GDM1 (cell line): ENCODE measurements at regions not wholly inside any gene's neighbourhood (a gene's known extent, or its start where the extent isn't known, plus 50 kb on each side); places are given as distances from the start of the nearest gene placed in this dataset.

Experiments
- DNase-seq: peaks from one replicate; lab custom pipeline; 2025; lab: John Stamatoyannopoulos, UW

DNA sequence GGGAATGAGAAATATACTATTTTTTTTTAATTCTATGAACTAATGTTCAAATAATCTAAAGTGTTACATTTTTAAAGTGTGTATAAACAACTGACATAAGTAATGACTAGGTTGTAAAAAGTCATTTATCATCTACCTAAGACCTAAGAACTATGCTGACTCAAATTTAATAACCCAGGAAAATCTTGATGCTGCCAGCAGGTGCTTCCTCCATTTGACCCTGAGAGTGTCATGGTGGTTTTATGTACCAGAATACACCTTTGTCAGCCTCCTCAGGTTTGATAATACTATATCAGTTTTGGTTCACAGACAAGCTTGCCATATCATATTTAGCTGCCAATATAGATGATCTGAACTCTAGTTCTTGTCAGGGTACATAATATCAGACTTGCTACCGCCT is 1151.2 kb downstream of the PCDH17 start:
- no peak for DNase-seq

DNA sequence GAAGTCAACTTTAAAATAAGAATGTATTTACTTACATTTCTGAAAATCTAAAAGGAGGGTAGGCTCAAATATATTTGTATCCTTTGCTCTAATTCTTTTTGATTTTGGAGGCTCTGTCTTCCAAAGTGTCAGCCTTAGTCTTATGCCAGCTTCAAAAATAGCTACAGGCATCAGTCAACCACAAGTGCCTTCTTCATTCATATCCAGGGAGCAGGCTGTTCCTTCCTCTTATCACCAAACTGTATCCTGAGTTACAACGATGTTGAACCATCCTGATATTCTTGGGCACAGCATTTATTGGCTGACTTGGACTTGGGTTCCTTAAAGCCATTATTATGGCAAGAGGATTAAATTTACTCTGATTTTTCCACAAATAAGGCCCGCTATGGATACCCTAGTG is 1161.3 kb downstream of the PCDH17 start:
- no peak for DNase-seq

DNA sequence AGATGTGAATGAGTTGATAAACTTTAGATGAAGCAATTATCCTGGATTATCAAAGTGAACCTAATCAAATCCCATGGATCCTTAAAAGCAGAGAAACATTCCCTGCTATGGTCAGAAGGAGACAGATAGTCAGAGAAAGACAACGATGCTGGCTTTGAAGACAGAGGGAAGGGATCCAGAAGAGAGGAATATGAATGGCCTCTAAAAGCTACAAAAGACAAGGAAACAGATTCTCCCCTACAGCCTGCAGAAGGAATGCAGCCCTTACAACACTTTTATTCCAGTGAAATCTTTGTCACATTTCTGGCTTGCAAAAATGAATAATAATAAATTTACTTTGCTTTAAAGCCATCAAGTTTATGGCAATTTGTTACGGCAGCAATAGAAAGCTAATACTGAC is 1164.2 kb downstream of the PCDH17 start:
- DNase-seq = no peak

DNA sequence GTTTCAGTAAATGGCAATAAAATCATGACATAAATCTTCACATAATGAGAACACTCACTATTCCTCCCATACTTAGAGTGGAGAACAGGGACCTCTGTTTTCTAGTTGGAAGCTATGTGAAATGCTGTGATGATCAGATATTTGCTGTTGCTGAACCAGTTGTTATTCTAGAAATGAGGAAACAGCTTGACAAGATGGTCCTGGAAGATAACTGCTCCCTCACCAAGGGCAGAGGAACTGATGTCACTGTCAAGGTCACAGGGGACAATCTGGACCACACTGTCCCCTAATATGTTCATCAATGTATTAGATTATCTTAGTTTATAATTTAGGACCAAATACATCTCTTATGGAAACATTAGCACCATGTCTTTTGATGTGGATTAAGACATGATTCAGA is 1173.3 kb downstream of the PCDH17 start:
- no peak for DNase-seq

DNA sequence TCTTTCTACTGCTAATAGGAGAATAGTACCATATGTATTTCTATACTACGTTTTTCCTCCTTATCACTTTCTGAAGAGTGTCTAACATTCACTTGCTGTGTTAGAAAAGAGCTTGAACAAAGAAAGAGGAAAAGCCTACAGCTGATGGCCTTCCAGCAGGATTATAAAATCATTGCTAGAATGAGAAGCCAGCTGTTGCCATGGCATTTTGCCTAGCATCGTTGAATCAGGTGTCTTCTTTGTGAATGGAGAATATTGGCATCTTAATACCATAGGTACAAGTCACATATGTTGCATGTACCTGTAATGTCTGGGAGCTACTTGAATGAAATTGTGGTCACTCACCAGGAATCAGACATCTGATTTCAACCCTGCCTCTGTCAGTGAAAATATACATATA is 1174.9 kb downstream of the PCDH17 start:
- DNase-seq = no peak

DNA sequence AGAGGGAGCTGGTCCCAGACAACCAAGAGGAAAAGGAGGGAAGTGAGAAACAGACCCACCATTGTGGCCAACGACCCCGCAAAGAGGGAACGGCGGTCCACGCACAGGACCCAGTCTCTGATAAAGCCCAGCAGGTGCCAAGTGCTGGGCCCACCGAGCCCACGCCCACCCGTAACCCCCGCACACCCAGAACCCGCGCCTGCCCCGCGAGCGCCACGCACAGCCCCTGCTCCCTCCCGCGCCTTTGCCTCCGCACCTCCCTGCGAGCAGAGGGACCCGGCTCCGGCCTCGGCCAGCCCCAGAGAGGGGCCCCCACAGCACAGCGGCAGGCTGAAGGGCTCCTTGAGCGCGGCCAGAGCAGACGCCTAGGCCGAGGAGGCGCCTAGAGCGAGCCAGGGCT is 1192.2 kb downstream of the PCDH17 start:
- no peak for DNase-seq

DNA sequence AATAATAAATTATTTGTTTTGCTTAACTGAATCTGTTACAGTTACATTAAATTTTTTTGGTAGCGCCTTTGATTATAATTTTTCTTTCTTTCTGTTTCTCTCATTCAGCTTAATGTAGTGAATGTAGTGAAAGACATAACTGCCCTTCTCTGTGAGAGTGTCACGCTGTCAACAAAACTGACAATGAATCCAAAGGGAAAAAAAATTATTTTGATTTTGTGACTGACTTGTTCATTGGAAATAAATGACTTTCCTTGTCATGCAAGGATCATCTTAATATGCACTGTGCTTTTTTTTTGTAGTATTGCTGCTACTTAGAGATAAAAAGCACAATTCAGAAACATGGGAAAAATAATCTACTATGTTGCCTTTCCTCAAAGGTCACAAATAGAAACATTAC is 1196.4 kb downstream of the PCDH17 start:
- no peak for DNase-seq

DNA sequence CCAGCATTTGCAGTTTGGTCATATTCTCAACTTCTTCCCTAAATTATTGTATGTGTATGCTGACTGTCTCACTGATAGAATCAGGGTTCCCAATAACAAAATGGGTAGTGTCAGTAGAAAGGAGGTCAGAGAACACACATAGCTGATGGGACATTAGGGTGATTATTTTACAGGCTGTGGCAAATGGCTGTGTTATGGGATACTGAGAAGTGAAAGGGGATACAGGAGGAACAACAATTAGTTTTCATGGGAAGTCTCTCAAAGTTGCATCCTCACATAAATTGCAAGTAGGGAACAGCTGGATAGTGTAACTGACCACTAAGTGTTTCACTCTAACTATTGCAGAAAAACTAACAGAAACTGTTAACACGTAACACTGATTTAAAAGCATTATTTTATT is 1199.3 kb downstream of the PCDH17 start:
- no peak for DNase-seq

DNA sequence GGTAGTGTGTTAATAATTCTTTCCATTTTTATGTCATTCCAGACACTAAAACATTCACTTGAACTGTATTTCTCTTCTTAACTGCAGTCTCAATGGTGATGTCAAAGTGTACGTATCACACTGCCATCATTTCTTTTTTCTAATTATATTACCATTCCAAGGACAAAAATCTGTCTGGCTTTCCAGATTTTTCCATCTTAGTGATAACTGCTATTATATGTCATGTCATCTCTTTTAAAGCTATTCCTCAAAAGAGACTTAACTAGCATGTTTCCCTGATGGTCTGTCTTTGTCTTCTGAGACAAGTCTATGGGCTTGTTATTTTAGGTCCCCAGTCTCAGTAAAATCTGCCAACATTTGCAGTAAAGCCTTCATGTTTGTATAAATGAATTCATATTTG is 1207.1 kb downstream of the PCDH17 start:
- no peak for DNase-seq

DNA sequence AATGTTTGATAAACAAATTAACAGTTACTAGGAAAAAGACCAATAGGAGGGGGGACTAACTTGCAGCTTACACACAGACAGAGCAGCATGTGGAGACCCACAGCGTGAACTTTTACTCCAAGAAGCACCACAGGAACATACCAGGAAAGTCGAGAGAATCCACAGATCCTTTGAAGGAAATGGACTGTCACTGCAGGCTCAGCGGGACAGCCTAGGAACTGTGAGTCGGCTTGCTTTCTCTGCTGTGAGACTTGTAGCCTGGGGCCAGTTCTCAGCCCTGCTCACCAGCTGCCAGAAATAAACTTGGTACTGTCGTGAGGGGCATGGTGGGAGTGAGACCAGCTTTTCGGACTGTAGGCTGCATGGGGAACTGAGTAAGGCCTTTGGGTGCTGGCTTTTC is 1211.5 kb downstream of the PCDH17 start:
- DNase-seq = no peak

DNA sequence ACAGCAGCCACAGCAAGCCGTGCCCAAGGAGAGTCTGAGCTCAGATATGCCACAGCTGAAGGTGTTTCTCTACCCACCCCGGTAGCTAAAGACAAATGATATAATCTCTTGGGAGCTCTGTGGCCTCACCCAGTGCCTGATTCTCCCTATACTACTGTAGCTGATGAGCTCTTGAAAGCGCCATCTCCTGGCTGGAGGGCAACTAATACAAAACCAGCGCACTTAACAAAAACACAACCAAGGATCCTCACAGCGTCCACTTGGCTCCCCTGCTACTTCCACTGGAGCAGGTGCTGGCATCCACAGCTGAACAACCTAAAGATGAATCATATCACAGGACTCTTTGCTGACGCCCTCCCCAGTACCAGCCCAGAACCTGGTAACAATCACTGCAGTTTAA is 1212.0 kb downstream of the PCDH17 start:
- no peak for DNase-seq

DNA sequence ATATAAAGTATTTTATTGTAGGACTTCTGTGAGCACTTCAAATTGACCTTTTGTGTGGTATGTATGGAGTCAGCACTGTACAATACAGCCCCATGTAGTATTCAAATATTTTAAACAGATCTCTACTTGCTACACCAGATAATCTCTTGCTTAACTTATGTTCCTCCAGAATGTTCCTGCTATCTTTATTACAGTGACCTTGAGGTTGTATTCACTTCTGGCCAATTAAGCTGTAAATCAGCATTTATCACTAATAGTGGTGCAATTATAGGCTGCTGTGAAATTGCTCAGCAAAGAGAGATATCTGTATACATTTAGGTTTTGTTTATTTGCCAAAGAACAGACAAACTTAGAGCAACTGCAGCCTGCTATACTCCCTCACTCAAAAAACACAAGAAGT is 1218.6 kb downstream of the PCDH17 start:
- no peak for DNase-seq

DNA sequence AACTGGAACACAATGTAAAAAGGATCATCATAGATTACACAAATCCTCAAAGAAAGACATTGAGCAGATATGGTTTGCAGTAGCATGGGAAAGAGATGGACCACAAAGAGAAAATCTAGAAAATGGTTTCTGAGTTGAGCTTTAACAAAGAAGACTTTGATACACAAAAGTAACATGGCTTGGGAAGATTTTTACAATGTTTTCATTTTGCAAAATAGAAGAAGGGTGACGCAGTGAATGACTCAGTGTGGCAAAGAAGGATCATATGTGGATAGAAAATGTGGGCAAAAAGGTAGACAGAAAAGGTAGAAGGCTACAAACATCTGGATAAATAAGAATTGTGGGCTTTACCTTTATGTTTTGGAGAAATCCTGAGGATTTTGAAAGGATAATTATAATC is 1220.5 kb downstream of the PCDH17 start:
- DNase-seq = no peak

DNA sequence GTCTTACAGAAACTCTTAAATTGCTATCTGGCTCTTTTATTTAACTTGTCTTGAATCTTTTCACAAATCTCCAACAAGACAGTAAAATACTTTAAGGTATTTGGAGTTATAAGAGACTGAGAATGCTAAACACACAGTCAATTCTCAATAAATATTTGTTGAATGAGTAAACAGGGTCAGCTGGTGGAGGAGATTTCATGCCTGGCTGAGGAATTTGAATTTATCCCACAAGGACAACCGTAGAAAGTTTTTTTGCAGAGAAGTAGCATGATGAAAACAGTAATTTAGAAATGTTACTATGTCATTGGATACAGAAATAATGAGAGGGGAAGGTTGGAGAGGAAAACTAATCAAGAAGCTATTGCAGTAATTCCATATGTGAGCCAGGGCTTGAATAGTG is 1223.7 kb downstream of the PCDH17 start:
- DNase-seq = no peak

DNA sequence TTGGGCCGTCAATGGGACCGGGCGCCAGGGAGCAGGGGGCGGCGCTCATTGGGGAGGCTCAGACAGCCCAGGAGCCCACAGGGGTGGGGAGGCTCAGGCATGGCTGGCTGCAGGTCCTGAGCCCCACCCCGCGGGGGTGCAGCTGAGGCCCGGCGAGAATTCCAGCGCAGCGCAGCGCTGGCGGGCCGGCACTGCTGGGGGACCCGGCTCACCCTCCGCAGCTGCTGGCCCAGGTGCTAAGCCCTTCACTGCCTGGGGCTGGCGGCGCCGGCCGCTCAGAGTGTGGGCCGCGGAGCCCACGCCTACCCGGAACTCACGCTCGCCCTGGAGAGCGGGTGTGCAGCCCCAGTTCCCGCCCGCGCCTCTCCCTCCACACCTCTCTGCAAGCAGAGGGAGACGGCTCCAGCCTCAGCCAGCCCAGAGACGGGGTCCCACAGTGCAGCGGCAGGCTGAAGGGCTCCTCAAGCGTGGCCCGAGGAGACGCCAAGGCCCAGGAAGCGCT is 1227.4 kb downstream of the PCDH17 start:
- DNase-seq = no peak

DNA sequence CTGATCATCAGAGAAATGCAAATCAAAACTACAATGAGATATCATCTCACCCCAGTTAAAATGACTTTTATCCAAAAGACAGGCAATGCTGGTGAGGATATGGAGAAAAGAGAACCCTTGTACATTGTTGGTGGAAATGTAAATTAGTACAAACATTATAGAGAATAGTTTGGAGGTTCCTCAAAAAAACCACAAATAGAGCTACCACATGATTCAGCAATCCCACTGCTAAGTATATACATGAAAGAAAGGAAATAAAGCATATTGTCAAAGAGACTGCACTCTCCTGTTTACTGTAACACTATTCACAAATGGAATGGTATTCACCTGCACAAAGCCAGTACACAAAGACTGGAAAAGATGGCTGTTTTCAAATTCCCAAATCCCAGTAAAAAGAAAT is 1233.7 kb downstream of the PCDH17 start:
- no peak for DNase-seq

DNA sequence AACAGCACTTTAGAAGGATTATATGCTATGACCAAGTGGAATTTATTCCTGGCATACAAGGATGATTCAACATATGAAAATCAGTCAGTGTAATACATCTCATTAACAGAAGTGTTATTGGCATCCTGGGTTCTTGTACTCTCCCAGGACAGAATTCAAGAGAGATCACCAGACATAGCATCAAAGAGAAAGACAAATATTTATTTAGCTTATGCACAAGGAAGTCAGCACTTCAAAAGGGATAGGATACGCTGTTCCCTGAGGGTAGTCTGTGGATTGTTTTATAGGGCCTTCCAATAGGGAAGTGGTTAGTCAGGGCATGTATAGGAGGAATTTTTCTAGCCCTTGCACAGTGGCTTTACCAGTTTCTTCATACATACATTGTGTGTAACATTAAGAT is 1238.0 kb downstream of the PCDH17 start:
- DNase-seq = no peak

DNA sequence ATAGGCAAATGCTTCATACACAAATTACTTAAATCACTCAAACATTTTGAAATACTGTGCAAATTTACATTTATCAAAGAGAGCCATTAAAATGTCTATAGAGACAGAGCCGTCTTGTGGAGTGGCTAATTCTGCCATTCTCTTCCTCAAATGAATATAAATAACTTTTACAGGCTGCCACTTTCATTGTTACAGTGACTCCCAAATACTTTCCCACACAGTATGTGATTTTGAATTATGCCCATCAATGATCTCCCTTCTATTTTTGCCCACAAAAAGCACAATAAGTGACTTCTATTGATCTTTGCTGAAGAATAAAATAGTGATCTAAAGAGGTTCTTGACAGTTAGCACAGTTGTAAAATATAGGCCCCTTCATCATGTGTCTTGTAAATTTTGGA is 1244.9 kb downstream of the PCDH17 start:
- no peak for DNase-seq

DNA sequence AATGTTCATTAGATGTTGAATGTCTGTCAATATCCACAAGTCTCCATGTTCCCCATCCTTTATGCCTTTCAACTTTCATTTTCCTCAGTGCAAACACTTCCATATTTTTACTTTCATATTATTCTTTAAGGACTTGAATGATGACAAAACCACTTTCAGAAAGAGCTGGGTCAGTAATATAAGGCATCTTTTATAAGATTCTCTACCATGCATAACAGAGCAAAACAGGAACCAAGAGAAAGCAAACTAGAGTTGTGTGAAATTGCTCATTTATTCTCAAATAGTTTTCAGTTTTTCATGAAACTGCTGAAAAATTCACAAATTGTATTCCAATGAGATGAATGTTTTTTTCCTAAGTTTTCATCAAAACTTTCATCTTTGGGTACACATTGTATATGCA is 1247.6 kb downstream of the PCDH17 start:
- no peak for DNase-seq

DNA sequence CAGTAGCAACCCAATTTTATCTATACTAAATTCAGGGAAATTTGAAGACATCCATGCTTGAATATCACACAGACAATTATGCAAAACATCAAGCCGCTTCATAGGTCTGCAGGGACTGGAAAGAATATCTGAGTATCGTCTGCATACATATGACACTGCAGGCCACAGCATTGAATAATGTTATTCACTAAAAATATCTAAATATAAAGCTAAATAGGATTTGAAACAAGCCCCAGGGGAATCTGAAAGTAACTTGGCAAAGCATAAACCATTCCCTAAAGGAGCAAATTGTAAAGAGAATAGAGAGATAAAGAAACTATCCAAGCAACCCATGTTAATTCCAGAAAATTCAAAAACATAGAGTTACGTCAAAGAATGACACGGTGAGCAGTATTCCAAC is 1251.0 kb downstream of the PCDH17 start:
- DNase-seq = no peak

DNA sequence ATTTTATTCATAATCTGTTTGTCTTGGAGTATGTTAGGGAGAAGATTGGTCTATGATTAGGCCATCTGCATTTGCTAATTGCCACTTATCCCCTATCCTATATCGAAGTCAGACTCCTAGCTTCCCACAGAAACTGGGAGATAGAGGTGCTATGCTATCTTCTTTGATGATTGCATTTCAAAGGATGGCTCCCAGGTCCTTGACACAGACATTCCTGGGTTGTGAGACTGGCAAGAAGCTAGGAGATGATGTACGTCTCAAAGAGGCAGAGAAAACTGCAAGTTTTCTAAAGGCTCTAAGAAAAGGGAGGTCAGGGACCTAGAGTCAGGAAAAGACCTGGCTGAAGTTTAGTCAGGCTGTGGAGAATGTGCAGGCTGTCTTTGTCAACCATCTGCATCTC is 1251.9 kb downstream of the PCDH17 start:
- no peak for DNase-seq

DNA sequence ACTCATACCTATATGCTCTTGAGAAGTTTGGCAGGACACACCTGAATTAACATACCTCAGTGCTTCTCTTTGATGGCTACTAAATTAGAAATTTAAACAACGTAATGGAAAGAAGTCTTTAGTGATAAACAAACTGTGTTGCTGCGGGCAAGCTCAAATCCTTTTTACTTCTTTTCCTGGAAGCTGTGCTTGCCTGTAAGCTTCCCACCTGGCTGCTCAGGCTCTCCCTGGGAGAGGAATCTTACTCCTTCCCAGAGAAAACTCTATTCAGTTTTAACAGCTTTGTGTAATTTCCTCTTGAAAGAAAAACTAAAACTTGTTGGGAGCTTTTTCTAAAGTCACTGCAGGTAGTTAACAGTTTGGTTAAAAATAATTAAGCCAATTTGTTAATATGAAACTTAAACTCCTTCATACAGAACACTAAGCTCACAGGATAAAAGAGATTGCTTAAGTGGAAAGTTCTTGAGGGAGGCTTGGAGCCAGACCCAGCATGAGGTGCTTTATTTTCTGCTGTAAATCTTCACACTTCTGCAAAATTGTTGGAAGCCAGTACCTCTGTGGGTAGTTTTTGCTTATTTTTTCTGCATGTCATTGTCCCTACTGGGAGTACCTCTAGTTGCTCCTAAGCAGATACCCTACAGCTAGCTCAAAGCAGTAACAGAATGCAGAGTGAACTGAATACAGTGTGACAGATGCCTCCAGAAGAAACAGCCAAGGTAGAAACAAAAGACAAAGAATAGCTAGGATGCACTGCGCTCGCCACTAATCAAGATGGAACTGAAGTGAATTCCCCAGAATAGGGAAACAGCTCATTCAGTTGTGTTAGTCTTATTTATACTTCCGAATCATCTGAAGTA is 1253.0 kb downstream of the PCDH17 start:
- DNase-seq = no peak

DNA sequence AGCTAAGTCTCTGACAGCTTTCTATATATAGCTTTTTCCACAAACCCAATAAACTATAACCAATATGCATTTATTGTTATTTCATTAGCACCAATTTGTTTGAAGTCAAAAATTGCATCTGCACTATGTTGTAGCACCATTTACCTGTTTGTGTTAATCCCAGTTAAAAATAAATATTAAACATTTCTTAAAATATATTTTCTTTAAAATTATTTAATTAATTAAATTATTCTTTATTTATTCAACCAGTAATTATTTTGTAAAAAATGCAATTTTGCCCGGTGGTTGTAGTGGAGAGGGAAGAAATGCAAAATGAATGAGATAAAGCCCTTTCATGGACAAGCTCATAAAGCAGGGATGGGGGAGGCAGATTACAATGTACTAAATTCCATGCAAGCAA is 1257.9 kb downstream of the PCDH17 start:
- no peak for DNase-seq

DNA sequence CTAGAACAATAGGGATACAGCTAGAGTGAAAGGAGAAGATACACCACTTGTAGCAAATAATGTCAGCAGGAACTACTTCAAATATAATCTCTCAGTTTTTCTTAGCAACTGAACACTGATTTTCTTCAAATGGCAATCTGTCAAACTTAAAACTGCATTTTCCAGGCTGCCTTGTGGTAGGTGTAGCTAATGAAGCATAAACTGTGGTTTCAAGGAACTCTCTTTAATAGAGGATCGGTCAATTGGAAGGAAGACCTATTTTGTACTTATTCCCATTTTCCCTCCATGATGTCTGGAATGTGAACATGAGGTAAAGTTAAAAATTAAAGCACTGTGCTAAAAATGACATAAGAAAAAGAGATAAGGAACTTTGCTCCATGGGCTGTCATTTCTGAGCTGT is 1261.9 kb downstream of the PCDH17 start:
- DNase-seq = no peak
